ENCODE measurements at regions not wholly inside any gene's neighbourhood (a gene's known extent, or its start where the extent isn't known, plus 50 kb on each side); places are given as distances from the start of the nearest gene placed in this dataset.

DNA sequence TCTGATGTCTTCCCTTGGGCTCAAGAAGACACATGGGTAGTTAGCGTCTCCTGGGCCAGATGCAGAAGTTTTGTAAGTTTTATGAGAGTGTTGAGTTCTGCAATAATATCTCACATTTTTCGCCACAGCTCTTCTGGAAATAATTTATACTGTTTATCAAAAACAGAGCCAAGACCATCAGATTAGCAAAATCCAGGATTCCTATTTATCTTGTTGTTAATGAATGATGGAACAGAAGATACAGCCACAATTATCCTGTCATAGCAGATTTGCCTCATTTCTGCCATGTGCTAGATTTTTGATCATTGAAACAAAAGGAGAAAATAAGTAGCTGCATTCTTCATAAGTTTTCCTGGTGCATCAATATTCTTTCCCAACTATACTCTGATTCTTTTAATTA is 1048.6 kb upstream of the KLHL29 start:
- no peak overlapping the region for H3K27ac ChIP-seq
- ChIA-PET CTCF (interaction anchor here (0.5 to 0.7 kb wide), 2 partner anchors 34 to 111 kb away, joined by 3 read pairs; no protein-coding TSS in a partner anchor), POLR2A (ENCODE audit: low non-redundant PET) (no interaction called here)
- no peak for TF ChIP-seq CTCF (conservative IDR thresholded peaks at IDR 0.05; ENCODE audit: low read depth)
- DNase-seq (ENCODE audit: low spot score): no peak

DNA sequence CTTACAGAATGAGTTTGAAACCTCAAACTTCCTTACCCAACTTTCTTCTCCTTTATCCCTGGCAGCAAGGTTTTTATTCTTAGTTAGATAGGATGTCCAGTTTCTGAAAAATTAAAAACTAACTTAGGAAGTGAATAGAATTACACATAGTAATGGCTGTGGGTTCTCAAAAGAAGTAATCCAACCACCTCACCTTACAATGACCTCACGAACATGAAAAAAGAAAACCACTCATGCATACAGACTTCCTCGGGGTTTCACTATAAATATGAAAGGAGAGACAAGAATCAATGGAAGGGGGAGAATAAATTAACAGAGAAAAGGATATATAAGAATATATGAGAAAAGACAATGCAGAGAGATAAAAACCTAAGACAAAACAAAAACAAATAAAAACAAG is 1044.3 kb upstream of the KLHL29 start:
- no peak for TF ChIP-seq CTCF (conservative IDR thresholded peaks at IDR 0.05; ENCODE audit: low read depth)
- ChIA-PET POLR2A (ENCODE audit: low non-redundant PET) (no interaction called here), CTCF (interaction anchor here (0.8 kb wide), 1 partner anchor 249 kb away, joined by 4 read pairs; no protein-coding TSS in a partner anchor)
- DNase-seq (ENCODE audit: low spot score): no peak
- H3K27ac ChIP-seq: no peak overlapping the region

DNA sequence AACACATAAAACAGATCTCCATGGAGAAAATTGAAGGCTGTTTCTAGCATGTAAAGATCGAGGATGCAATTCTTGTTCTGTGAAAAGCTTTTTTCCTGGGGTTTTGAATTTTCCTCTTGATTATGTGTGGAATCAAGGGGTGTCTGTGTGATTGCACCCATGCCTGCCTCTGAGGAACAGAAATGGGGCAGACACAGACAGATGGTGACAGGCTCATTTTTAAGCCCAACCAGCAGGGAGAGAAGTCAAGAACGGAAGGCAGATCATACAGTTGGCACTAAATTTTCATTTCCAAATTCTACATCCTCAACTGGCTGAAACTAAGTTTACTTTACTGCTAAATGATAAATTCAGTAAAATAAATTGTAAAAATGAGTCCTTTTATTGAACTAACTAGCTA is 1037.7 kb upstream of the KLHL29 start:
- POLR2A ChIA-PET (ENCODE audit: low non-redundant PET): no interaction called here
- TF ChIP-seq CTCF (conservative IDR thresholded peaks at IDR 0.05; ENCODE audit: low read depth): no peak
- no peak for DNase-seq (ENCODE audit: low spot score)
- no peak overlapping the region for H3K27ac ChIP-seq
- CTCF ChIA-PET: no interaction called here

GRCh38 chr2:22350621-22351020 is 1034.4 kb upstream of the KLHL29 start:
- TF ChIP-seq CTCF (conservative IDR thresholded peaks at IDR 0.05; ENCODE audit: low read depth): no peak
- no peak for DNase-seq (ENCODE audit: low spot score)
- ChIA-PET POLR2A (ENCODE audit: low non-redundant PET) (no interaction called here), CTCF (no interaction called here)
- no peak overlapping the region for H3K27ac ChIP-seq

DNA sequence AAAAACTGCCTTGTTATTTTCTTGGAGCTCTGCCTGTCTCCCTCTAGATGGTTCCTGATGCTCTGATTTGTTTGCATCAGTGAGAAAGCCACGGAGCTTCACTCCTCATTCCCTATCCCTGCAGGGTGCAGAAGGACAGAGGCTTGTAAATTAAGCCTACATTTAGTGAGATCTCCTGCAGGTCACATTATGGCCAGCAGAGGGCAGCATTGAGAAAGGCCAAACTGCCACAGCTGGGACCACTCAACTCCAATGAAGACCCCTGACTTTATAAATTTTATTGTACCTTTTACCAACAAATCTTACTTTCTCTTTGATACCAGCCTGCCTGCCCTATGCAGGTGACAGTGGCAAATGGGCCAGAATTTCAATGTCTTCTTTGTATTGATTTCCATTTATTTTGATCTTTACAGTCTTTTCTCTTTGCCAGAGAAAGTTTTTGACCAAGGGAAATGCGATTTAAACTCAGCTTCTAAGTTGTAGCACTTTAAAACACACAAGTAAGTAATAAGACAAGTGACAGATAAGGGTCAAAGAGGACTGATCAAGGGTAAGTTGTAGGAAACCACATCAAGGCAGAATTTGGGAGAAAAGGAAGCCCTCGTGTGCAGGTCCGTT is 1029.1 kb upstream of the KLHL29 start:
- TF ChIP-seq CTCF (conservative IDR thresholded peaks at IDR 0.05; ENCODE audit: low read depth): peak; percentile 87
- ChIA-PET CTCF (interaction anchor here (0.6 to 1.4 kb wide), 5 partner anchors 9 to 323 kb away, joined by 3 to 5 read pairs (median 4); no protein-coding TSS in a partner anchor), POLR2A (ENCODE audit: low non-redundant PET) (no interaction called here)
- H3K27ac ChIP-seq: no peak overlapping the region
- DNase-seq (ENCODE audit: low spot score): peak; percentile 20

DNA sequence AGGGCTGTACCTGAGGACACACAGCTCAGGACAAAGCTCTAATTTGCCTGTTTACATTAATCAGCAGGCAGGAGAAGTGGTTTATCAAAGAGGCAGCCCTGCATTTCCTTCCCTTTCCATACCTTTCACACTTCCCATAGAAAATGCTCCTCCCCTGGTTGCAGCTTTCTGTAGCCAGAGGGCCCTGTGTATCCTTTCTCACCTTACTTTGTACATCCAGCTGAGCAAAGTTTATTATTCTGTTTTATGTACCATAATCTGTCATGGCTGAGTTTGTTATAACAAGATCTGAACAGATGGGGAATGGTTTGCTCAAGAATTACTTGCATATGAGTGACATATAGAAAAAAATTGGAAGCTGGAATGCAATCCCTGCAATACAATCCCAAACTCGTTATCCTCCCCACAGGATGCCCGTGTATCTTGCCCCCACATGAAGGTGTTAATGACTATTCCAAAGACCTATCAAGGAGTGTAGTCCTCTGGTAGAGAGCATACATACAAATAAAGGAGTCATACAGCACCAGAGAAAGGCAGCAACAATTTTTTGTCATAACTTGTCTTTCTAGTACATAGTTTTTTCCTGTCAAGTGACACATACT is 1025.8 kb upstream of the KLHL29 start:
- TF ChIP-seq CTCF (conservative IDR thresholded peaks at IDR 0.05; ENCODE audit: low read depth): no peak
- ChIA-PET CTCF (no interaction called here), POLR2A (ENCODE audit: low non-redundant PET) (no interaction called here)
- DNase-seq (ENCODE audit: low spot score): no peak
- H3K27ac ChIP-seq: no peak overlapping the region
